WTC11 (cell line): ENCODE measurements at regions not wholly inside any gene's neighbourhood (a gene's known extent, or its start where the extent isn't known, plus 50 kb on each side); places are given as distances from the start of the nearest gene placed in this dataset.

ENCODE experiments used
- ATF3 ChIP-seq: sonication (generic); formaldehyde crosslinking; conservative IDR thresholded peaks from 2 replicates; pipeline ENCODE4 v1.8.1; 2022; ENCODE audit warnings: mild to moderate bottlenecking, missing genetic modification reagents
- CTCF ChIP-seq: fragments of 200-600 bp; IDR thresholded peaks from 2 replicates; pipeline ENCODE4 v1.8.0; 2022; ENCODE audit warnings: antibody characterized with exemption
- FOXP1 ChIP-seq: sonication (generic); formaldehyde crosslinking; IDR thresholded peaks from 2 replicates; pipeline ENCODE4 v1.8.0; 2022; ENCODE audit warnings: missing genetic modification reagents, mild to moderate bottlenecking, moderate library complexity, borderline replicate concordance
- GABPB1 ChIP-seq: sonication (generic); formaldehyde crosslinking; IDR thresholded peaks from 2 replicates; pipeline ENCODE4 v1.8.1; 2023; ENCODE audit warnings: mild to moderate bottlenecking, missing genetic modification reagents
- IRF2 ChIP-seq: sonication (generic); formaldehyde crosslinking; IDR thresholded peaks from 2 replicates; pipeline ENCODE4 v1.8.0; 2022; ENCODE audit warnings: low read depth, missing genetic modification reagents, borderline replicate concordance
- KAT7 ChIP-seq: sonication (generic); formaldehyde crosslinking; IDR thresholded peaks from 2 replicates; pipeline ENCODE4 v1.8.1; 2023; ENCODE audit warnings: missing genetic modification reagents, mild to moderate bottlenecking, borderline replicate concordance
- MXD4 ChIP-seq: fragments of 250-450 bp; sonication (Bioruptor Pico); IDR thresholded peaks from 2 replicates; pipeline ENCODE4 v1.8.0; 2021; ENCODE audit warnings: mild to moderate bottlenecking, moderate library complexity, borderline replicate concordance
- NFE2L1 ChIP-seq: sonication (generic); formaldehyde crosslinking; IDR thresholded peaks from 2 replicates; pipeline ENCODE4 v1.8.1; 2023; ENCODE audit warnings: missing genetic modification reagents
- TCF7 ChIP-seq: sonication (generic); formaldehyde crosslinking; IDR thresholded peaks from 2 replicates; pipeline ENCODE4 v1.8.0; 2022; ENCODE audit warnings: mild to moderate bottlenecking, low read depth, missing genetic modification reagents, moderate library complexity
- TEAD4 ChIP-seq: sonication (generic); formaldehyde crosslinking; IDR thresholded peaks from 2 replicates; pipeline ENCODE4 v1.8.0; 2022; ENCODE audit warnings: mild to moderate bottlenecking, missing genetic modification reagents
- ZNF121 ChIP-seq: sonication (generic); formaldehyde crosslinking; IDR thresholded peaks from 2 replicates; pipeline ENCODE4 v1.8.0; 2023; ENCODE audit warnings: missing genetic modification reagents
- TF ChIP-seq, protein P1 (sequence below): sonication (generic); formaldehyde crosslinking; IDR thresholded peaks from 2 replicates; pipeline ENCODE4 v1.8.1; 2023; ENCODE audit warnings: mild to moderate bottlenecking, missing genetic modification reagents, moderate library complexity
- TF ChIP-seq, protein P2 (sequence below): sonication (generic); formaldehyde crosslinking; IDR thresholded peaks from 2 replicates; pipeline ENCODE4 v1.8.0; 2022; ENCODE audit warnings: mild to moderate bottlenecking, missing genetic modification reagents

DNA sequence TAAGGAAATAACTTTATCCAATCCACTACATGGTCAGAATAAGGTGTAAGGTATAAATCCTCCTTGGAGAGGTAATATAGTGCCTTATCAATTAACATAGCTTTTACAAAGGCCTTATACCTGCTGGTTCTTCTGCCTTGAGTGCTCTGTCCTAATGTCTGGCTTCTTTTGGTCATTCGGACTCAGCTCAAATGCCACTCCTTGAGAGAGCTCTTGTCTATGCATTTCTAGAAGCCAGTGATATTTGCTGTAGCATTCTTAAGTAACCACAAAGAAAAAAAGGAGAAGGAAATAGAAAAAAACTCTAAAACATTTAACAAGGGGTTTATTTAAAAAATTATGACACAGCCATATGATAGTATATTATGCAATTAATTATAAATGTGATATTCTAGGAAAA lies 444.8 kb upstream of the SLIT2 start:
- no peak for TF ChIP-seq CTCF
- TF ChIP-seq TCF7 (CRISPR knock-in tag): no peak
- TF ChIP-seq GABPB1 (CRISPR knock-in tag): no peak
- TF ChIP-seq KAT7 (CRISPR knock-in tag): no peak
- TF ChIP-seq, protein P1, sequence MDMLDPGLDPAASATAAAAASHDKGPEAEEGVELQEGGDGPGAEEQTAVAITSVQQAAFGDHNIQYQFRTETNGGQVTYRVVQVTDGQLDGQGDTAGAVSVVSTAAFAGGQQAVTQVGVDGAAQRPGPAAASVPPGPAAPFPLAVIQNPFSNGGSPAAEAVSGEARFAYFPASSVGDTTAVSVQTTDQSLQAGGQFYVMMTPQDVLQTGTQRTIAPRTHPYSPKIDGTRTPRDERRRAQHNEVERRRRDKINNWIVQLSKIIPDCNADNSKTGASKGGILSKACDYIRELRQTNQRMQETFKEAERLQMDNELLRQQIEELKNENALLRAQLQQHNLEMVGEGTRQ (CRISPR knock-in tag): no peak
- no peak for TF ChIP-seq ATF3 (CRISPR knock-in tag)
- TF ChIP-seq, protein P2, sequence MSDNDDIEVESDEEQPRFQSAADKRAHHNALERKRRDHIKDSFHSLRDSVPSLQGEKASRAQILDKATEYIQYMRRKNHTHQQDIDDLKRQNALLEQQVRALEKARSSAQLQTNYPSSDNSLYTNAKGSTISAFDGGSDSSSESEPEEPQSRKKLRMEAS (CRISPR knock-in tag): no peak
- no peak for TF ChIP-seq MXD4
- TF ChIP-seq ZNF121: no peak
- TF ChIP-seq NFE2L1 (CRISPR knock-in tag): no peak
- no peak for TF ChIP-seq IRF2 (CRISPR knock-in tag)
- TF ChIP-seq FOXP1 (CRISPR knock-in tag): no peak
- no peak for TF ChIP-seq TEAD4 (CRISPR knock-in tag)
